Endodermal cell (in vitro differentiated cells): ENCODE measurements at regions not wholly inside any gene's neighbourhood (a gene's known extent, or its start where the extent isn't known, plus 50 kb on each side); places are given as distances from the start of the nearest gene placed in this dataset.

Source experiments
- DNase-seq: peaks from one replicate; pipeline ENCODE4 v3.0.0-alpha.2; 2017
- H3K27ac ChIP-seq: 2 replicates; pipeline ENCODE4 v1.5.1; 2013; ENCODE audit warnings: mild to moderate bottlenecking, low read depth, low read length, moderate library complexity
- H3K27me3 ChIP-seq: 2 replicates; pipeline ENCODE4 v1.6.1; 2013; ENCODE audit warnings: mild to moderate bottlenecking, low read length, moderate library complexity; ENCODE audit not compliant: insufficient read depth, control insufficient read depth, poor library complexity, severe bottlenecking
- H3K36me3 ChIP-seq: 2 replicates; pipeline ENCODE4 v1.7.0; 2013; ENCODE audit warnings: mild to moderate bottlenecking, low read length, moderate library complexity; ENCODE audit not compliant: control insufficient read depth, insufficient read depth
- H3K4me1 ChIP-seq: one replicate; pipeline ENCODE4 v1.7.0; 2013; ENCODE audit warnings: low read length; ENCODE audit not compliant: control insufficient read depth, insufficient read depth
- H3K4me3 ChIP-seq: 2 replicates; pipeline ENCODE4 v1.5.1; 2013; ENCODE audit warnings: mild to moderate bottlenecking, low read length, moderate library complexity
- H3K9ac ChIP-seq: 2 replicates; pipeline ENCODE4 v1.6.1; 2013; ENCODE audit warnings: mild to moderate bottlenecking, low read length, moderate library complexity; ENCODE audit not compliant: poor library complexity, severe bottlenecking; ENCODE audit errors: extremely low read depth
- H3K9me3 ChIP-seq: 2 replicates; pipeline ENCODE4 v1.6.1; 2013; ENCODE audit warnings: mild to moderate bottlenecking, low read length, moderate library complexity; ENCODE audit not compliant: control insufficient read depth
- H3K27ac Mint-ChIP-seq: 2 replicates; pipeline ENCODE4 v1.8.0; 2020; ENCODE audit warnings: mixed read lengths
- H3K27me3 Mint-ChIP-seq: 2 replicates; pipeline ENCODE4 v1.8.0; 2021; ENCODE audit warnings: mild to moderate bottlenecking, mixed read lengths; ENCODE audit not compliant: insufficient read depth
- H3K36me3 Mint-ChIP-seq: 2 replicates; pipeline ENCODE4 v1.8.0; 2020; ENCODE audit warnings: low read depth, mixed read lengths
- H3K4me1 Mint-ChIP-seq: 2 replicates; pipeline ENCODE4 v1.8.0; 2020; ENCODE audit warnings: mixed read lengths
- H3K4me3 Mint-ChIP-seq: 2 replicates; pipeline ENCODE4 v1.8.0; 2020; ENCODE audit warnings: mild to moderate bottlenecking, moderate library complexity, mixed read lengths
- H3K9me3 Mint-ChIP-seq: 2 replicates; pipeline ENCODE4 v1.8.0; 2020; ENCODE audit warnings: mild to moderate bottlenecking, mixed read lengths
- CTCF ChIP-seq: fragments of 200-600 bp; sonication (generic); conservative IDR thresholded peaks from 2 replicates; pipeline ENCODE4 v1.5.0; 2021; ENCODE audit warnings: antibody characterized with exemption, mild to moderate bottlenecking
- WGBS, 2 experiments: methylation state at CpG; one replicate each; pipeline versions ENCODE4 v1.1.5 to v1.1.7; 2013; ENCODE audit warnings: missing lambda C conversion rate in 2 of 2, mixed read lengths in 1 of 2; ENCODE audit not compliant: insufficient coverage in 1 of 2, insufficient read length in 1 of 2; 5-methylcytosine and 5-hydroxymethylcytosine counted together

DNA sequence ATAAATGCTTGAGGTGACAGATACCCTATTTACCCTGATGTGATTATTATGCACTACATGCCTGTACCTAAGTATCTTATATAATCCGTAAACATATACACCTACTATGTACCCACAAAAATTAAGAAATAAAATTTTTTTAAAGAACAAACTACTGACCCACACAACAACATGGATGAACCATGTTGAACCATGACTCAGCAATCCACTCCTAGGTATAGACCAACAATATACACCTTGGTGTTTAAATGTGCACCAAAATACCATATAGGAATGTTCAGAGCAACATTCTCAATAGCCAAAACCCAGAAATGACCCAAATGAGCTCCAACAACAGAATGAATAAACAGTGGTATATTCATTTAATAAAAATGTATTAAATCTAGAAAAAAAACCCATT is 245.1 kb downstream of the GXYLT1 start:
- H3K27ac Mint-ChIP-seq = no peak overlapping the region
- no peak overlapping the region for H3K27ac ChIP-seq
- no peaks in the 10 kb centered on the region for H3K27me3 ChIP-seq
- H3K4me1 Mint-ChIP-seq = peaks cover 5% of the 10 kb centered on the region
- no peak overlapping the region for H3K4me3 Mint-ChIP-seq
- TF ChIP-seq CTCF = no peak
- H3K9me3 Mint-ChIP-seq = no peaks in the 10 kb centered on the region
- H3K36me3 Mint-ChIP-seq = no peaks in the 10 kb centered on the region
- no peaks in the 10 kb centered on the region for H3K27me3 Mint-ChIP-seq
- DNase-seq = no peak
- H3K4me1 ChIP-seq = no peaks in the 10 kb centered on the region
- no peaks in the 10 kb centered on the region for H3K36me3 ChIP-seq
- H3K9me3 ChIP-seq = no peaks in the 10 kb centered on the region
- WGBS, 2 experiments = 80 to 91% methylated on average over 1 of the region's 1 CpG
- no peak overlapping the region for H3K4me3 ChIP-seq
- no peak overlapping the region for H3K9ac ChIP-seq

- no peak for DNase-seq
- Mint-ChIP-seq H3K9me3 (no peaks in the 10 kb centered on the region), H3K36me3 (no peaks in the 10 kb centered on the region), H3K27me3 (no peaks in the 10 kb centered on the region), H3K27ac (no peak overlapping the region), H3K4me1 (no peaks in the 10 kb centered on the region), H3K4me3 (no peak overlapping the region)
- H3K4me3 ChIP-seq = no peak overlapping the region
- H3K27ac ChIP-seq = no peak overlapping the region
- TF ChIP-seq CTCF = no peak
- WGBS, 2 experiments = no CpG with 5 or more reads among the region's 1 CpG
- no peaks in the 10 kb centered on the region for H3K36me3 ChIP-seq
- no peaks in the 10 kb centered on the region for H3K9me3 ChIP-seq
- no peaks in the 10 kb centered on the region for H3K27me3 ChIP-seq
- no peak overlapping the region for H3K9ac ChIP-seq
- H3K4me1 ChIP-seq = no peaks in the 10 kb centered on the region
These were observed 247.1 kb downstream of the GXYLT1 start for GRCh38 chr12:41897593-41897992.

GRCh38 chr12:41893491-41893890 is 251.2 kb downstream of the GXYLT1 start:
- no peak for DNase-seq
- Histone ChIP-seq H3K4me1 (no peaks in the 10 kb centered on the region), H3K4me3 (no peak overlapping the region), H3K9ac (no peak overlapping the region), H3K9me3 (no peaks in the 10 kb centered on the region), H3K27me3 (no peaks in the 10 kb centered on the region), H3K36me3 (no peaks in the 10 kb centered on the region), H3K27ac (no peak overlapping the region)
- Mint-ChIP-seq H3K9me3 (no peaks in the 10 kb centered on the region), H3K27ac (no peak overlapping the region), H3K4me1 (no peaks in the 10 kb centered on the region), H3K36me3 (no peaks in the 10 kb centered on the region), H3K27me3 (no peaks in the 10 kb centered on the region), H3K4me3 (no peak overlapping the region)
- no peak for TF ChIP-seq CTCF
- WGBS, 2 experiments = 91 to 95% methylated on average over 2 to 3 of the region's 3 CpGs
